Cardiac fibroblast (primary cell): ENCODE measurements at regions not wholly inside any gene's neighbourhood (a gene's known extent, or its start where the extent isn't known, plus 50 kb on each side); places are given as distances from the start of the nearest gene placed in this dataset.

Experiments
- DNase-seq, 2 donors: peaks; one replicate each; pipeline versions ENCODE4 v3.0.0 to v3.0.0-alpha.2; 2010; ENCODE audit warnings: low read depth in 2 of 2
- H3K4me3 ChIP-seq, 2 donors: replicated peaks in 1 of 2; 1 replicate in 1 of 2; 2 replicates in 1 of 2; pipeline ENCODE4 v1.5.1; 2011; ENCODE audit warnings: low read depth in 2 of 2, low read length in 2 of 2, mild to moderate bottlenecking in 2 of 2, moderate library complexity in 1 of 2
- CTCF ChIP-seq: IDR thresholded peaks from one replicate; pipeline ENCODE4 v1.5.1; 2011; ENCODE audit warnings: low read depth, mild to moderate bottlenecking, low read length, inconsistent platforms

GRCh38 chr16:17544304-17544703 is 73.5 kb upstream of the XYLT1 start:
- no peak for DNase-seq
- H3K4me3 ChIP-seq = no peak overlapping the region
- TF ChIP-seq CTCF = no peak

GRCh38 chr16:17543073-17543472 is 72.3 kb upstream of the XYLT1 start:
- TF ChIP-seq CTCF = no peak
- no peak for DNase-seq
- H3K4me3 ChIP-seq = no peak overlapping the region

- no peak for DNase-seq
- TF ChIP-seq CTCF = no peak
- no peak overlapping the region for H3K4me3 ChIP-seq
Observed at GRCh38 chr16:17541324-17541723, 70.6 kb upstream of the XYLT1 start.

- no peak for TF ChIP-seq CTCF
- no peak for DNase-seq
- H3K4me3 ChIP-seq = no peak overlapping the region
Observed at GRCh38 chr16:17538927-17539326, 68.2 kb upstream of the XYLT1 start.

GRCh38 chr16:17532338-17532995 is 61.7 kb upstream of the XYLT1 start:
- no peak overlapping the region for H3K4me3 ChIP-seq
- DNase-seq = no peak
- no peak for TF ChIP-seq CTCF

GRCh38 chr16:17529982-17530760 is 59.4 kb upstream of the XYLT1 start:
- no peak for DNase-seq
- no peak for TF ChIP-seq CTCF
- no peak overlapping the region for H3K4me3 ChIP-seq
